GM03348 (cell line): ENCODE measurements at regions not wholly inside any gene's neighbourhood (a gene's known extent, or its start where the extent isn't known, plus 50 kb on each side); places are given as distances from the start of the nearest gene placed in this dataset.
"Not testable (repeated sequence)": the region's sequence is repeated elsewhere in the genome, so short reads cannot be mapped to it uniquely, and the experiment has no call there.

Experiments
- DNase-seq: peaks from one replicate; pipeline ENCODE4 v3.0.0; 2012; ENCODE audit warnings: low spot score

DNA sequence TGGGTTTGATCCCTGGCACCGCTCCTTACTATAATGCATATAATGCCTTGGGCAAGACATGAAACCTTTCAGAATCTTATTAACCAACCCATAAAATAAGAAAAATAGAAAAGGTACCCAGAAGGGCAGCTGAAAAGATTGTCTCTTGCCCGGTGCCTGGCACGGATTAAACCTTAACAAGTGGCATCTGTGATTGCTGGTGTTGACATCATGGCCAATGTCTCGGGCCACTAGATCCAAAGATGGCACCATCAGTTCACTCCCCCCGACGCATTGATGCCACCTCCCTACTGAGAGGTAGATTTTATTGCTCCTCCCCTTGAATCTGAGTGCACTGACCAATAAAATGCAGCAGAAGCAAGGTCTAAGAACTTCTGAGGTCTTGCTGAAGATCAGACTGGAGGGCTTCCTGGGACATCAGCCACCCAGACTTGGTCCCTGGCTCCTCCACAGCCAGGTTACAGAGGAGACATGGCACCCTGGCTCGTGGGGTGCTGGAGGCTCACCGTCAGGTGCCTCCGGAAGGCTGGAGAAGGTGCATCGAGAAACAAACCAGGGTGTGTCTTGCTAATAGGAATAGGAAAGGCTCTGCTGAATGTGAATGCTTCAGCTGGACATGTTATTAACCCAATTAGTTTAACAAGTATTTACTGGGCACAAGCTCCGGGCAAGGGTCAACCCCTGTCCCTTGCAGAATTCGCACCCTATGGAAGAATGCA lies 80.0 kb upstream of the COL5A1 start:
- DNase-seq = no peak

DNA sequence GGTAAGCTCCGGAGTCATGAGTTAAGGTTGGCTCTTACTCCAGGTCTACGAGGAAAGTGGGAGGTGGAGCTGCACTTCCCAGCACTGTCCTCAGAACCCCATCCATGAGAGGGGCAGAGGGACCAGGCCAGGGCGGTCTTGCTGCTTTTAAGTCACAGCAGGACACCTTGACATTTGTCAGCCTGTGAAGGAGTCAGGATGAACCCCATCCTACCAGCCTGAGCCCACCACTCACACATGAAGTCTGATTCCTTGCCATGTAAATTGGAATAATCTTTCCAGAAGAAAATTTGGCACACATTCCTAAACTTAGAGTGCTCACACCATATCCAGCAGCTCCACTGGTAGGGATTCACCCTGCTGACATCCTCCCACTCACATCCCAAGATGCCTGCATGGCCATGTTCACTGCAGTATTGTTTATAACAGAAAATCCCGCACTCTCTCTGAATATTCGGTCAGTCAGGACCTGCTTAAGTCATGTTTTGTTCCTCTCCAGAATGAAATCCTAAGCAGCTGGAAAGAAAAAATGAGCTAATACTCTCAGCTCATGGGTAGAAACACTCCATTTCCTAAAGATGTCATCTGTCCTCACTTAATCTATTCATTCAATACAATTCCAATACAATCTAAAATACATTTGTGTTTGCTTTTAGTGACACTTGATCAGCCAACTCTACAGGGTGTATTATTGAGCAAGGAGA lies 79.3 kb upstream of the COL5A1 start:
- DNase-seq = no peak

DNA sequence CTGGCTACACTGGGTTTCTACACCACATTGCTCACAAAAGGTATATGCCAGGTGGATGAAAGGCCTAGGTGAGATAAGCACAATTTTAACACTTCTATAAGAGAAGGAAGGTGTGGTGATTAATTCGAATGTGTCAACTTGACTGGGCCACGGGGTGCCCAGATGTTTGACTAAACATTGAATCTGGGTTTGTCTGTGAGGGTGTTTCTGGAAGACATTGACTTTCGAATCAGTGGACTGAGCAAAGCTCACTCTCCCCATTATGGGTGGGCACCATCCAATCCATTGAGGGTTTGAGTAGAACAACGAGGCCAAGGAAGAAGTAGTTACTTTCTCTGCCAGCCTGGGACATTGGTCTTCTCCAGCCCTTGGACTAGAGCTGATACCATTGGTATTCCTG lies 78.2 kb upstream of the COL5A1 start:
- DNase-seq = no peak

DNA sequence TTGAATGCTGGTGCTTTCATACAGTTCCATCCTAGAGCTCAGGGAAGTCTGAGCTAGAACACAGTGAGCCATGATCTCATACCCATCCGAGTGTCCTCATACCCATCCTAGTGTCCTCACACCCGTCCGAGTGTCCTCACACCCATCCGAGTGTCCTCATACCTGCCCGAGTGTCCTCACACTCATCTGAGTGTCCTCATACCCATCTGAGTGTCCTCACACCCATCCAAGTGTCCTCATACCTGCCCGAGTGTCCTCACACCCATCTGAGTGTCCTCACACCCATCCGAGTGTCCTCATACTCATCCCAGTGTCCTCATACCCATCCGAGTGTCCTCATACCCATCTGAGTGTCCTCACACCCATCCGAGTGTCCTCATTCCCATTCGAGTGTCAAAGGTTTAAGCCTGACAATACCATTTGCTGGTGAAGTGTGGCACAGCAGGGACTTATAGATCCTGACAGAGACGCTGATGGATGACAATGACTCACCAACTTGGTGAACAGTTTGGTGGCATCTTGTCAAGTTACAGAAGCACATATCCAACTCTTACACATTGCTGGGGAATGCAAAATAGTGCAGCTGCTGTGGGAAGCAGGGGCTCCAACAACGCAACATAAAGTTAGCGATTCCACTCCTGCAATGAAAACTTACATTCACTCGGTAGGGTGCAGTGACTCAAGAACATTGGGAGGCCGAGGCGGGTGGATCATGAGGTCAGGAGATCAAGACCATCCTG lies 77.0 kb upstream of the COL5A1 start:
- peak; percentile 74 for DNase-seq

DNA sequence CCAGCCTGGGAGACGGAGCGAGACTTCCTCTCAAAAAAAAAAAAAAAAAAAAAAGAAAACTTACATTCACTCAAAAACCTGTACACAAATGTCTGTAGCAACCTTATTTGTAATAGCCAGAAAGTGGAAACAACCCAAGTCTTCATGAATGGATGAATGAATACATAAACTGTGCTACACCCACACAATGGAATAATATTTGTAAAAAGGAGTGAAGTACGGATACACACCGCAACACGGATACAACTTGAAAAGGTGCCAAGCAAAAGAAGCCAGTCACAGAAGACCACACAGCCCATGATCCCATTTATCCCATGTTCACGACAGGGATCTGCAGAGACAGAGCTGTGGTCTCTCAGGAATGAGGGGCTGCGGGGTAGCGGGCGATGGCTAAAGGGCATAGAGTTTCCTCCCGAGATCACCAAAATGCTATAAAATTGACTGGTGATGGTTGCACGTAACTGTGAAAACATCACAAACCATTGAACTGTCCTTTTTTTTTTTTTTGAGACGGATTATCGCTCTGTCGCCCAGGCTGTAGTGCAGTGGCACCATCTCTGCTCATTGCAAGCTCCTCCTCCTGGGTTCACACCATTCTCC lies 76.2 kb upstream of the COL5A1 start:
- no peak for DNase-seq

DNA sequence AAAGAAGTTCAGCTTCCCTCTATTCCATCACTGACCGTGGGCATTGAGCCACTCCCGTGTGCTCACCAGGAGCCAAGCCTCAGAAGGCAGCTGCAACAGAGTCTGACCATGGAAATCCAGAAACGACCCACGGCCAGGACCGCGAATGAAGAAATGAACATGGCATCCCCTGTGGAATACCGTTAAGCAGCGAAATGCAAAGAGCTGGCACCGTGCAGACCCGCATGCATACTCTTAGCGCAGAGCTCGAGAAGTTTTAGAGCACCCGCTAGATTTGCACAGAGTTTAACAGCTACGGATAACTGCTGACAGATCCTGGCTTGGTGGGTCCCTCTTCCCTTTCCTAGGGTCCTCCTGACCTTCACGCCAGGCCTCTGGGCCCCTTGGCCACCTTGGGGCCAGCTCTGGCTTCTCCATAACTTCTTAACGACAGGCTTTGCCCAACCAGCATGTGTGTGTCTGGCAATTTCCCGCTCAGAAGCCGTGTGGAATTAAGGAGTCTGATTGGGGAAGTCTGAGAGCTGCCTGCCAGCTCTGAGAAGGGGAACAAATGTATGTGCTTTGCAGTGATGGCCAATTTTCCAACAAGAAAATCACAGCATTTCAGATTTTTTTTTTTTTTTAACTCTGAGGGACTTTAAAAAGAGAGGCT lies 75.3 kb upstream of the COL5A1 start:
- no peak for DNase-seq

DNA sequence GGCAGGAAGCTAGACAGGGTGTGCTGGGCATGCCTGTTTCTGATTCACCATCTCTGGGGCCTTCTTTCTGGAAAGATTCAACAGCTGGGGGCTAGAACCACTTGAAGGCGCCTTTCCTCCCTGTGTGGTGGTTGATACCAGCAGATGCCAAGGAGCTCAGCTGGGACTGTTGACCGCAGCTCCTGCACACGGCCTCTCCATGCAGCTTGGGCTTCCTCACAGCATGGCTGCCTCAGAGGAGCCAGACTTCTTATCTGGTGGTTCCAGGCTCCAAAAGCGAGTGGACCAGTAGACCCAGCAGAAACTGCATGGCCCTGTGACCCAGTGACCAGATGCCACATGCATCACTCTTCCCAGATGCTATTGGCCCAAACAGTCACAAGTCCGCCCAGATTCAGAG lies 74.7 kb upstream of the COL5A1 start:
- no peak for DNase-seq

DNA sequence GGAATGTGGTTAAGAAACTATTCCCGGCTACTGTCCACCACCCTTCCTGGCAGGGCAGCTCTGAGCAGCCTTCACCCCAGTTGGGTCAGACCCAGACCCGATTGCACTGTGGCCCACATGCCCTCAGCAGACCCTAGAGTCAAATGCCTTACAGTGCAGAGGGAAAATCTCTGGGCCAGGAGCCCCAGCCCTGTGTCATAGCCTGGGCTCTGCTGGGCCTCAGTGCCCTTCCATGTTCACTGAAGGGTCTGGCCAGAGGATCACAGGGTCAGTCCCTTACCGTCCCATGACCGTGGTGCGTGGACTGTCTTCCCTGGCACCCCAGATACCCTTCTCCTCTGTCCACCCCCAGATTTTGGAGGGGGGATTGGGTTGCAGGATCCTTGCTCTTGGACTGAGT lies 73.5 kb upstream of the COL5A1 start:
- no peak for DNase-seq

DNA sequence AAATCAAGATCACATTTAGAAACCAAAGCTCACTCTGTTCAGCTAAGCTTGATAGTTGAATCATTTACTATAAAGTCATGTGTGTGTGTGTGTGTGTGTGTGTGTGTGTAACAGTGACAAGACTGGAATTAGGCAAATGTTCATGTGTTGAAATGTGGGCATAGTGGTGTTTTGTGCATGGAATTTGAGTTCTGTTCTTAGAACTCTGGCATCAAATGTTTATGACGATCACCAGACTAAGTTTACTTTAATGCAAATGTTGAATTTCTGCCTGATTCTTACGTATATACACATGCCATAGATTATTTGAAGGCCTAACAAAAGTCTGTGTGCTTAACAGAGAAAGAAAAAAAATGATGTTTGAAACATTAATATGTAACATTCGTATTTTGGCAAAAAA lies 72.8 kb upstream of the COL5A1 start:
- no peak for DNase-seq

DNA sequence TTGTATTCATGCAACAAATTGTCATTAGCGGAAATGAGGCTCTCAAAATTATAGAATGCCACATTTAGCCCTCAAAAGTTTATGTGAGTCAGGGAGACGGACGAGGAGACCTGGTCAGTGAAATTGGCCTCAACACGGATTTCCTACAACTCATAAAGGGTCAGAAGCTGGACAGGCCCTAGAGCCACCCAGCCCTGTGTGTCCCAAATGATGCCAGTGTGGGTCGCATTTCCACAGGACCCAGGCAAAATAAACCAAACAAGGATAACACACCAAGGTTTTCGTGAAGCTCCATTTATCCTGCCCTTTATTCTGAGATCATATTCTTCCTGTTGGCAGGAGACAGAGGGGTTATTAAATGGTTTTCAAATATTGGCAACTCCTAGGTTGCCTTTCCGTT lies 72.0 kb upstream of the COL5A1 start:
- DNase-seq = no peak

DNA sequence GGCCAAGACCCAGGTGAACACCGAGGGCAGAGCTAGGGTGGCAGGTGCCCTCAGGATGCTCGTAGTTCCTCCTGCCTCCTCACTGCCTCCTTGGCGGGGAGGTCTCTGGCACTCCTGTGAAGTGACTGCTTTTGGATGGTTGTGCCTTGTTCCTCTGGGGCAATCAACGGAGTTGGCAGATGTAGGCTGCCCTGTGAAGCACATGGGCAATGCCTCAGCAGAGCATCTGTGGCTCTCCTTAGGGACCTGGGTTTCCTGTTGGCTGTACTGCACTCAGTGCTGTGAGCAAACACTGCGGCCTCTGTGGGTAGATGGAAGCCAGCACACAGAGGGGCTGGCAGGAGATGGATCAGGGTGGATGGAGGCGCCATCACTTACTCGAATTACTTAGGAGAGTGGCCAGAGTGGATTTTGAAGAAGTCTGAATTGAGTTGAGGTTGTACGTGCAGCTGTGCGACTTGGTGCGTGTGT lies 71.4 kb upstream of the COL5A1 start:
- no peak for DNase-seq

DNA sequence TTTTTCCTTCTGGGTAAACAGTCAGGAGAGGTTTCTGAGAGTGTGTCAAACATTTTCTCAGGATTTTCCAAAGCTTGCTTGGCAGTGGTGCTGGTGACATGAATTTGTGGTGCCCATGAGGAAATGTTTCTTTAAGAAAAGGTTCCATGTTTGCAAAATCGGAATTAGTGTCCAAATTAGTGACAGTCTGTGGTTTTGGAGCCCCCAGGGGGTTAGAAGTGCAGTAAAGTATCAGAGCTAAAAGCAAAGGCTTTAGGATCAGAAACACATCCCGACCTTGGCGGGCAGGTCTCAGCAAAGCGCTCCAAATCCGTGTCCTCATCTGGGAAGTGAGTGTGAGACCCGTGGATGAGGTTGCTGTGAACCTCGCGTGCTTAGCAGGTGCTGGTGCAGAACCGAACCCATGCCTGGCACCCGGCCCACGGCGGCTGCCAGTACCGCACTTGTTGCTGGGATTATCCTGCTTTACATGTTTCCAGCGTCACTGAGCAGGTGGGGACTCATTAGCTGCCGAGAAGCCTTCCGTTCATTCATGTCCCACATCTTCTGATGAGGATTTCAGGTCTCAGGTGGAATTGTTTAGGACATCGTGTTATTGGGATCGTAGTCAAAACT lies 70.8 kb upstream of the COL5A1 start:
- no peak for DNase-seq

DNA sequence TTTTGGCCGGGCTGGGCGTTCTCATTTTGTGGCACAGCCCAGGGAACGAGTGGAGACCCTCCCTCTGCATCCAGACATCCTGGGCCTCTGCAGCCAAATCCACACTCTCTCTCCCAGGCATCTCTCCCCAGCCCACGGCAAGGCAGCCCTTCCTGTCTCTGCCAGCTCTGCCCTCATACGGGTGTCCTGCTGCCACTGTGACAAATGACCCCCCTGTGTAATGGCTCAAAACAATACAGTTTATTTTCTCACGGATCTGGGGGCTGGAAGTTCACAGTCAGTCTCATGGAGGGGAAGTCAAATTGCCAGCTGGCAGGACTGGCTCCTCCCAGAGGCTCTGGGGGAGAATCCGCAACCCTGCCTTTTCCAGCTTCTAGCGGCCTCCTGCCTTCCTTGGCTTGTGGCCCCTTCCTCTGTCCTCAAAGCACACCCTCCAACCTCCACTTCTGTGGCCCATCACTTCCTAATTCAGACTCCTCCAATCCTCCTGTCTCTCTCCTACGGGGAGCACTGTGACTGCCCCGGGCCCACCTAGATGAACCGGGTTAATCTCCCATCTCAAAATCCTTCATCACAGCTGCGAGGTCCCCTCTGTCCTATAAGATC lies 70.2 kb upstream of the COL5A1 start:
- no peak for DNase-seq

DNA sequence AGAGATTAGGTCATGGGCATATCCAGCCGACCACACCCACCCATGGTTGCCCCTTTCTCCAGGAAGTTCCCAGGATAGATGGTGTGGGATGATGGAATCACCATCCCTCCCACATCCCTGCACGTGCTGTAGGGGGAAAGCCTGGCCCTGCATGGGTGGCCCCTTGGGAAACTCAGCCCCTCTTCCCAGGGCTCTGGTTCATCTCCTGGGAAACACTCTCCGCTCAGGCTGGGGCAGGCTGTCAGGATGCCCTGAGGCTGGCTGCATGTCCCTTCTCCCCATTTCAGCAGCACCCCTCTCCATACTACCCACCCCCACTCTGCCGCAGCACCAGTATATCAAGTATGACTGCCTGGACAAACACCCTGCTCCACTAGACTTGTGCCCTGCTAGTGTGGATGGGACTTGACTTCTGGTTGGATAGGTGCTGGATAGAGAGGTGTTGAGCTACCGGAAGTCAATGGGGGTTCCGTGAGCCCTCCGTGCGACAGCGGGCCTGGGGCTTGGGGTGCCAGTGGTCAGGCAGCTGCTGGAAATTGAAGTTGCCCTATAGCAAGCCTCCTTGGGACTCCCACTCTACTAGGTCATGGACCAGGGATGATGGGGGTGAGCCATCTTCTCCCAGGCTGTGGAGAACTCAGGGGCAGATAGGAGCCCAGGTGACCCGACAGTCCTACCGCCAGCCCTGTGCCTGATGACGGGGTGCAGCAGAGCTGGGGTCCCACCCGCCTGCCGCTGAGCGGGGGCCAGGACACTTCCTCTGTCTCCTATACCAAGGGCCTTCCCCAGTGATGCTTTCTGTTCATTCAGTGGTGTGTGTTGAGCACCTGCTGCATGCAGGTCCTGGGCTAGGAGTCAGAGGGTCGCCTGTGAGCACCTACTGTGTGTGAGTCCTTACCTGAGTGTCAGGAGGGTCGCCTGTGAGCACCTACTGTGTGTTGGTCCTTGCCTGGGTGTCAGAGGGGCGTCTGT lies 69.4 kb upstream of the COL5A1 start:
- DNase-seq = no peak

DNA sequence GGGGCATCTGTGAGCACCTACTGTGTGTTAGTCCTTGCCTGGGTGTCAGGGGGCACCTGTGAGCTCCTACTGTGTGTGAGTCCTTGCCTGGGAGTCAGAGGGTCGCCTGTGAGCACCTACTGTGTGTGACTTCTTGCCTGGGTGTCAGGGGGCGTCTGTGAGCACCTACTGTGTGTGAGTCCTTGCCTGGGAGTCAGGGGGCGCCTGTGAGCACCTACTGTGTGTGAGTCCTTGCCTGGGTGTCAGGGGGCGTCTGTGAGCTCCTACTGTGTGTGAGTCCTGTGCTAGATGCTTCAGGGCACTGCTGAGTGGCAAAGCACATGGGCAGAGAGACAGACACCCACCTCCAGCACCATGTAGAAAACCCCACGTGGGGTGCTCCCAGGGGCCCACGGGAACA lies 66.9 kb upstream of the COL5A1 start:
- not testable (repeated sequence) for DNase-seq

DNA sequence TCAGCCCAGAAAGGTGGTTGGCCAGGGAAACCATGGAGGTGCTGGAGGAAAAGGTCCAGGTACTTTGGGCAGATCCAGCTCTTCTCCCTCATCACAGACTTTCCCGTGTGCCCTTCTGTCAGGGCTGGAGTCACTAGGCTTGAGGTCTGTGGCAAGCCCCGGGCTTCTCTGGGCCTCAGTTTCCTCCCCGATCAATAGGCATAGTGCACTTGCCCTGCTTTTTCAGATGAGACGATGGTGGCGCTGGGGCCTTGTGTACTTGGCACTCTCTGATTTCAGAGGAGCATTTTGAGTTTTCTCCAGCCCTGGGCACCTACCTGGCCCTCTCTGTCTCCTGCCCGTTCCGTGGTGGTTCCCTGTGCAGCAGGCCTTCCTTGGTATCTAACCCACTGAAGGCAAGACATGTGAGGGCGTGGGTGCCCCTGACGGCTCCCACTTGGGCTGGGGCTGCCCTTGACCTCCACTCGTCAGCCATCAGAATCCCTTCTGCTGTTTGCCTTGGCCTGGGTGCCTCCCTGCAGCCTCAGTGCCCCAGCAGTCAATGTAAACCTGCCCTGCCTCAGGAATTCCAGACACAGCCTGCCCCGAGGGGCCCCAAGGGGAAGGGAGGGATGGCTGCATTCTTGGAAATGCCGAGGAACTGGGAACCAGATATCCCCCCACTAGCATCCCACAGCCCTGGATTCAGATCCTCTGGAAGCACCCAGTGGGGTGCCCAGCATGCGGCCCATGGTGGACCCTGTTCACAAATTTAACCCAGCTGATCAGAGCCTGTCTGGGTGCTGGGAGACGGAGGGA lies 66.3 kb upstream of the COL5A1 start:
- no peak for DNase-seq

DNA sequence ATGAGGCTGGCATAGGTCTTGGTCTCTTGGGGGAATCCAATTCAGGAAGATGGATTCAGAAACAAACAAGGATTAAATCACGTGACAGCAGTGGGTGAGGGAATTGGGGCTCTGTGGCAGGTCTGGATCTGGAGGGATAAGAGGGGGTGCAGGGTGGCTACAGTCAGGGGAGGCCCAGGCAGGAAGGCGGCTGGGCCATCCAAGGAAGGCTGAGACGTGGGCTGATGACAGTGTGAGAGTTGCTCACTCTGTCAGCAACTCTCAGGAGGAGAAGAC lies 65.8 kb upstream of the COL5A1 start:
- no peak for DNase-seq

DNA sequence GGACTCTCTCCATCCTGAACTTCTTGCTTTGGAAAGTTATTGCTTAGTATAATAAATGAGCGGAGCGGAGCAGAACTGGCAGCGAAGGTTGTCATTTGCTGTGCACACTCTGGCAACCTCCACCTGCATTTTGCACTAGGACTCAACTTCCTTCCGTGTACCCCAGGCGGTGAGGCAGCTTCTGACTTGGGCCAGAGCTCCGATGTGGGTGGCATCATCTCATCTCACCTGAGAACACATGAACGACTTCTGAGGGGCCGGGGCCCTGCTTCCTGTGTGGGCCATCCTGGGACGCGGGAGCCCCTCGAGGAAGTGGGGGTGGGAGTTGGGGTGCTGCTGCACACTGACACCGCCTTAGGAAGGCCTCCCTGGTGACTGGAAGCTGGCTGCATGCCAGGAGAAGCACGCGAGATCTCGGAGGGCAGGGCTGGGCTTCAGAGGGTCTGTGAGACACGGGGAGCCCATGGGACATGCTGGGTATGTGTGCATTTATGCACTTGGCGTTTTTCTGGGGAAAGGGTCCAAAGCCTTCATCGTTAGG lies 56.5 kb upstream of the COL5A1 start:
- DNase-seq = no peak
